Endodermal cell (in vitro differentiated cells): ENCODE measurements at regions not wholly inside any gene's neighbourhood (a gene's known extent, or its start where the extent isn't known, plus 50 kb on each side); places are given as distances from the start of the nearest gene placed in this dataset.

Experiments used
- DNase-seq: peaks from one replicate; pipeline ENCODE4 v3.0.0-alpha.2; 2017
- H3K27ac ChIP-seq: 2 replicates; pipeline ENCODE4 v1.5.1; 2013; ENCODE audit warnings: mild to moderate bottlenecking, low read depth, low read length, moderate library complexity
- H3K27me3 ChIP-seq: 2 replicates; pipeline ENCODE4 v1.6.1; 2013; ENCODE audit warnings: mild to moderate bottlenecking, low read length, moderate library complexity; ENCODE audit not compliant: insufficient read depth, control insufficient read depth, poor library complexity, severe bottlenecking
- H3K36me3 ChIP-seq: 2 replicates; pipeline ENCODE4 v1.7.0; 2013; ENCODE audit warnings: mild to moderate bottlenecking, low read length, moderate library complexity; ENCODE audit not compliant: control insufficient read depth, insufficient read depth
- H3K4me1 ChIP-seq: one replicate; pipeline ENCODE4 v1.7.0; 2013; ENCODE audit warnings: low read length; ENCODE audit not compliant: control insufficient read depth, insufficient read depth
- H3K4me3 ChIP-seq: 2 replicates; pipeline ENCODE4 v1.5.1; 2013; ENCODE audit warnings: mild to moderate bottlenecking, low read length, moderate library complexity
- H3K9ac ChIP-seq: 2 replicates; pipeline ENCODE4 v1.6.1; 2013; ENCODE audit warnings: mild to moderate bottlenecking, low read length, moderate library complexity; ENCODE audit not compliant: poor library complexity, severe bottlenecking; ENCODE audit errors: extremely low read depth
- H3K9me3 ChIP-seq: 2 replicates; pipeline ENCODE4 v1.6.1; 2013; ENCODE audit warnings: mild to moderate bottlenecking, low read length, moderate library complexity; ENCODE audit not compliant: control insufficient read depth
- H3K27ac Mint-ChIP-seq: 2 replicates; pipeline ENCODE4 v1.8.0; 2020; ENCODE audit warnings: mixed read lengths
- H3K27me3 Mint-ChIP-seq: 2 replicates; pipeline ENCODE4 v1.8.0; 2021; ENCODE audit warnings: mild to moderate bottlenecking, mixed read lengths; ENCODE audit not compliant: insufficient read depth
- H3K36me3 Mint-ChIP-seq: 2 replicates; pipeline ENCODE4 v1.8.0; 2020; ENCODE audit warnings: low read depth, mixed read lengths
- H3K4me1 Mint-ChIP-seq: 2 replicates; pipeline ENCODE4 v1.8.0; 2020; ENCODE audit warnings: mixed read lengths
- H3K4me3 Mint-ChIP-seq: 2 replicates; pipeline ENCODE4 v1.8.0; 2020; ENCODE audit warnings: mild to moderate bottlenecking, moderate library complexity, mixed read lengths
- H3K9me3 Mint-ChIP-seq: 2 replicates; pipeline ENCODE4 v1.8.0; 2020; ENCODE audit warnings: mild to moderate bottlenecking, mixed read lengths
- CTCF ChIP-seq: fragments of 200-600 bp; sonication (generic); conservative IDR thresholded peaks from 2 replicates; pipeline ENCODE4 v1.5.0; 2021; ENCODE audit warnings: antibody characterized with exemption, mild to moderate bottlenecking
- WGBS, 2 experiments: methylation state at CpG; one replicate each; pipeline versions ENCODE4 v1.1.5 to v1.1.7; 2013; ENCODE audit warnings: missing lambda C conversion rate in 2 of 2, mixed read lengths in 1 of 2; ENCODE audit not compliant: insufficient coverage in 1 of 2, insufficient read length in 1 of 2; 5-methylcytosine and 5-hydroxymethylcytosine counted together

GRCh38 chr7:93720106-93720505, 145.6 kb upstream of the CALCR start:
- H3K9ac ChIP-seq, result no peak overlapping the region
- TF ChIP-seq CTCF, result no peak
- H3K4me1 Mint-ChIP-seq, result peaks cover 16% of the 10 kb centered on the region
- H3K9me3 Mint-ChIP-seq, result no peaks in the 10 kb centered on the region
- DNase-seq, result no peak
- peaks cover 3% of the 10 kb centered on the region for H3K4me1 ChIP-seq
- no peak overlapping the region for H3K4me3 Mint-ChIP-seq
- no peaks in the 10 kb centered on the region for H3K27me3 Mint-ChIP-seq
- H3K36me3 Mint-ChIP-seq, result peaks cover 2% of the 10 kb centered on the region
- no peaks in the 10 kb centered on the region for H3K9me3 ChIP-seq
- H3K36me3 ChIP-seq, result peaks cover 9% of the 10 kb centered on the region
- no peaks in the 10 kb centered on the region for H3K27me3 ChIP-seq
- H3K27ac Mint-ChIP-seq, result no peak overlapping the region
- no peak overlapping the region for H3K4me3 ChIP-seq
- no peak overlapping the region for H3K27ac ChIP-seq

- H3K27me3 ChIP-seq, result no peaks in the 10 kb centered on the region
- 92 to 100% methylated on average over 1 of the region's 1 CpG for WGBS, 2 experiments
Observed at GRCh38 chr7:93719546-93719945, 145.0 kb upstream of the CALCR start.

GRCh38 chr7:93717217-93717900, 142.8 kb upstream of the CALCR start:
- Histone ChIP-seq H3K9ac (no peak overlapping the region), H3K27ac (no peak overlapping the region), H3K36me3 (peaks cover 9% of the 10 kb centered on the region), H3K27me3 (no peaks in the 10 kb centered on the region), H3K4me1 (no peaks in the 10 kb centered on the region), H3K4me3 (no peak overlapping the region), H3K9me3 (no peaks in the 10 kb centered on the region)
- no peak overlapping the region for H3K27ac Mint-ChIP-seq
- no peak for TF ChIP-seq CTCF
- H3K27me3 Mint-ChIP-seq, result no peaks in the 10 kb centered on the region
- no peak for DNase-seq
- no peak overlapping the region for H3K4me3 Mint-ChIP-seq
- no peaks in the 10 kb centered on the region for H3K36me3 Mint-ChIP-seq
- no peaks in the 10 kb centered on the region for H3K9me3 Mint-ChIP-seq
- no CpG with 5 or more reads among the region's 1 CpG for WGBS, 2 experiments
- H3K4me1 Mint-ChIP-seq, result peaks cover 14% of the 10 kb centered on the region

More at GRCh38 chr7:93719546-93719945, 145.0 kb upstream of the CALCR start:
- H3K36me3 Mint-ChIP-seq, result no peaks in the 10 kb centered on the region
- Histone ChIP-seq H3K4me1 (peaks cover 3% of the 10 kb centered on the region), H3K9me3 (no peaks in the 10 kb centered on the region), H3K36me3 (peaks cover 9% of the 10 kb centered on the region), H3K9ac (no peak overlapping the region), H3K27ac (no peak overlapping the region), H3K4me3 (no peak overlapping the region)
- H3K4me3 Mint-ChIP-seq, result no peak overlapping the region
- TF ChIP-seq CTCF, result no peak
- DNase-seq, result no peak
- H3K27ac Mint-ChIP-seq, result no peak overlapping the region
- H3K27me3 Mint-ChIP-seq, result no peaks in the 10 kb centered on the region
- no peaks in the 10 kb centered on the region for H3K9me3 Mint-ChIP-seq
- H3K4me1 Mint-ChIP-seq, result peaks cover 18% of the 10 kb centered on the region
